ENCODE measurements at regions not wholly inside any gene's neighbourhood (a gene's known extent, or its start where the extent isn't known, plus 50 kb on each side); places are given as distances from the start of the nearest gene placed in this dataset.
"Not testable (repeated sequence)": the region's sequence is repeated elsewhere in the genome, so short reads cannot be mapped to it uniquely, and the experiment has no call there.

DNA sequence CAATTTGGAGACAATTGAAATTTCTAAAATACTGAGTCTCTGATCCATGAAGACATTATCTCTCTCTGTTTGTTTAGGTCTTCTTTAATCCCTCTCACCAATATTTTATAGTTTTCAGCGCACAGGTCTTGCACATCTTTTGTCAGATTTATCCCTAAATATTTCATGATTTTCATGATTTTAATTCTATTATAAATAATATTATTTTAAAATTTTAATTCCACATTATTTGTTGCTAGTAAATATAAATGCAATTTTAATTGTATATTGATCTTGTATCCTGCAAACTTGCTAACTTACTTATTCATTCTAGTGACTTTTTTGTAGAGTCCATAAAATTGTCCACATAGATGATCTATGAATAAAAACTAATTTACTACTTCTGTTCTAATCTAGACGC is 112.6 kb upstream of the TNPO1 start:
- FAIRE-seq (no peak), ATAC-seq (no peak), DNase-seq (no peak)
- 66 to 78% methylated on average over 2 of the region's 2 CpGs for WGBS, 2 donors
- H3K27me3 ChIP-seq = no peaks in the 10 kb centered on the region
- intact Hi-C loops (cut with DNase I) = no loop called here
- no peak overlapping the region for H3K4me3 ChIP-seq
- TF ChIP-seq, protein P1, sequence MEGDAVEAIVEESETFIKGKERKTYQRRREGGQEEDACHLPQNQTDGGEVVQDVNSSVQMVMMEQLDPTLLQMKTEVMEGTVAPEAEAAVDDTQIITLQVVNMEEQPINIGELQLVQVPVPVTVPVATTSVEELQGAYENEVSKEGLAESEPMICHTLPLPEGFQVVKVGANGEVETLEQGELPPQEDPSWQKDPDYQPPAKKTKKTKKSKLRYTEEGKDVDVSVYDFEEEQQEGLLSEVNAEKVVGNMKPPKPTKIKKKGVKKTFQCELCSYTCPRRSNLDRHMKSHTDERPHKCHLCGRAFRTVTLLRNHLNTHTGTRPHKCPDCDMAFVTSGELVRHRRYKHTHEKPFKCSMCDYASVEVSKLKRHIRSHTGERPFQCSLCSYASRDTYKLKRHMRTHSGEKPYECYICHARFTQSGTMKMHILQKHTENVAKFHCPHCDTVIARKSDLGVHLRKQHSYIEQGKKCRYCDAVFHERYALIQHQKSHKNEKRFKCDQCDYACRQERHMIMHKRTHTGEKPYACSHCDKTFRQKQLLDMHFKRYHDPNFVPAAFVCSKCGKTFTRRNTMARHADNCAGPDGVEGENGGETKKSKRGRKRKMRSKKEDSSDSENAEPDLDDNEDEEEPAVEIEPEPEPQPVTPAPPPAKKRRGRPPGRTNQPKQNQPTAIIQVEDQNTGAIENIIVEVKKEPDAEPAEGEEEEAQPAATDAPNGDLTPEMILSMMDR (IDR thresholded peaks at IDR 0.05) = no peak
- no peaks in the 10 kb centered on the region for H3K4me1 ChIP-seq
- H3K36me3 ChIP-seq = no peaks in the 10 kb centered on the region
- H3K9me3 ChIP-seq = no peaks in the 10 kb centered on the region
- H3K27ac ChIP-seq = no peak overlapping the region

DNA sequence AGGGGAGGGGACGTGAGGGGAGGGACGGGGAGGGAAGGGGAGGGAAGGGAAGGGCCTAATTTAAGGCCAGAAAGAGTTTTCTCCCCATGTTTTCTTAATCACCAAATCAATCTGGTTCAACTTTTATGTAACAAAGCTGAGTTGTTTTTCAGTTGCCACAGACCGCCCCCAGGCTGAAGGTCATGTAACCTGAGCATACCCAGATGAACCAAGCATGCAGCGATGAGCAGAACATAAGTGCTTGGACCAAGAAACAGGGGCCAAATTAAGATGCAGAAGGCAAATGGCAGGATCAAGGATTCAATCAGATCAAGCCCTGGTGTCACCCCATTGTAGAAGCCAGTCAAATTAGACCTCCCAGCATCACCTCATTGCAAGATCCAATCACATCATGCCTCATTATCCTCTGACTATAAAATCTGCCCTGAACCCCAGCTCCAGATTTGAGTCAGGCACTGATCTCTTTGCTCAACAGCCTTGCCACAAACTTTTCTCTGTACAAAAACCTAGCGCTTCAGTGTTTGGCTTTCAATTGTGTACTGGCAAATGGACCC is 113.5 kb upstream of the TNPO1 start:
- FAIRE-seq = no peak

DNA sequence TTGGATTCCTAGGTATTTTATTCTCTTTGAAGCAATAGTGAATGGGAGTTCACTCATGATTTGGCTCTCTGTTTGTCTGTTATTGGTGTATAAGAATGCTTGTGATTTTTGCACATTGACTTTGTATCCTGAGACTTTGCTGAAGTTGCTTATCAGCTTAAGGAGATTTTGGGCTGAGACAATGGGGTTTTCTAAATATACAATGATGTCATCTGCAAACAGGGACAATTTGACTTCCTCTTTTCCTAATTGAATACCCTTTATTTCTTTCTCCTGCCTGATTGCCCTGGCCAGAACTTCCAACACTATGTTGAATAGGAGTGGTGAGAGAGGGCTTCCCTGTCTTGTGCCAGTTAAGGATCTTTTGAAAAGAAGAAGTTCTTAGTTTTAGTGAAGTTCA is 114.4 kb upstream of the TNPO1 start:
- H3K27me3 ChIP-seq; H3K9me3 ChIP-seq; DNase-seq; intact Hi-C loops (cut with DNase I); H3K27ac ChIP-seq; H3K36me3 ChIP-seq; ATAC-seq; FAIRE-seq; H3K4me3 ChIP-seq; H3K4me1 ChIP-seq: not testable (repeated sequence)

More for the DNA sequence above, 113.5 kb upstream of the TNPO1 start:
- intact Hi-C loops (cut with DNase I) = no loop called here
- H3K4me3 ChIP-seq = no peak overlapping the region
- no peak for DNase-seq
- ATAC-seq = no peak
- WGBS, 2 donors = 61% methylated on average over 5 of the region's 5 CpGs
- H3K36me3 ChIP-seq = no peaks in the 10 kb centered on the region
- no peaks in the 10 kb centered on the region for H3K27me3 ChIP-seq
- TF ChIP-seq, protein P1 (IDR thresholded peaks at IDR 0.05) = no peak
- no peaks in the 10 kb centered on the region for H3K9me3 ChIP-seq
- H3K4me1 ChIP-seq = no peaks in the 10 kb centered on the region
- no peak overlapping the region for H3K27ac ChIP-seq

DNA sequence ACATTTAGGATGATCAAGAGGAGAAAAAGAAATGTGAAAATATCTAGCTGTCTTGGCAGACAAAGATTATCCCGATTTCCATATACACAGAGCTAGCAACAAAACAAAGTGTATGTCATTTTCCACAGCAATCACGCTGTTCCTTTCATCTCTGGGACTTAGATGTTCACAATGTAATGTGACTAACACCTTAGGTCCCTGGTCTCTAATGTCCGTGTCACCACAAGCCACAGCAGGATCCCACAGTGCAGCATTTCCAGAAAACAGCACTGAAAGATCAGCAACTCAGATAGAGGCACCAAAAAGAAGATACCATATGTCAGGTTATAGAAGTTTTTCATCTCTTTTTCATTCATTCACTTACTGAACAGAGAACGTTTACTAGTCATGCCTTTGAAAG is 118.0 kb upstream of the TNPO1 start:
- H3K36me3 ChIP-seq = no peaks in the 10 kb centered on the region
- intact Hi-C loops (cut with DNase I) = no loop called here
- no peaks in the 10 kb centered on the region for H3K4me1 ChIP-seq
- FAIRE-seq (no peak), DNase-seq (no peak), ATAC-seq (no peak)
- H3K27ac ChIP-seq = no peak overlapping the region
- no peak overlapping the region for H3K4me3 ChIP-seq
- no peaks in the 10 kb centered on the region for H3K27me3 ChIP-seq
- 51 to 60% methylated on average over 4 of the region's 4 CpGs for WGBS, 2 donors
- no peaks in the 10 kb centered on the region for H3K9me3 ChIP-seq
- TF ChIP-seq, protein P1 (IDR thresholded peaks at IDR 0.05) = no peak

DNA sequence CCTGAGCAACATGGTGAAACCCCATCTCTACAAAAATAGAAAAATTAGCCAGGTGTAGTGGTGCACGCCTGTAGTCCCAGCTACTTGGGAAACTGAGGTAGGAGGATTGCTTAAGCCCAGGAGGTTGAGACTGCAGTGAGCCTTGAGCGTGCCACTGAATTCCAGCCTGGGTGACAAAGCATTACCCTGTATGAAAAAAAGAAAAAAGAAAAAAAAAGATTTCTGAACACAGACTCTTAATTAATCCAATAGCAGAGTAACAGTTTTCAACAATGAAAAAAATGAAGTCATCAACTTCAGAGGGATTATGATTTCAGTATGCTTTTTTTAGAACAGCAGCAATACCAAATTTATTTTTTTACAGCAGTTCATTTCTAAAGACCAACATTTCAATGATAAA is 118.8 kb upstream of the TNPO1 start:
- no peak for FAIRE-seq
- ATAC-seq = no peak
- no peak overlapping the region for H3K4me3 ChIP-seq
- no peaks in the 10 kb centered on the region for H3K4me1 ChIP-seq
- no peak overlapping the region for H3K27ac ChIP-seq
- 89 to 95% methylated on average over 2 of the region's 2 CpGs for WGBS, 2 donors
- no peaks in the 10 kb centered on the region for H3K27me3 ChIP-seq
- TF ChIP-seq, protein P1 (IDR thresholded peaks at IDR 0.05) = no peak
- H3K9me3 ChIP-seq = no peaks in the 10 kb centered on the region
- H3K36me3 ChIP-seq = no peaks in the 10 kb centered on the region
- DNase-seq = no peak
- intact Hi-C loops (cut with DNase I) = no loop called here

DNA sequence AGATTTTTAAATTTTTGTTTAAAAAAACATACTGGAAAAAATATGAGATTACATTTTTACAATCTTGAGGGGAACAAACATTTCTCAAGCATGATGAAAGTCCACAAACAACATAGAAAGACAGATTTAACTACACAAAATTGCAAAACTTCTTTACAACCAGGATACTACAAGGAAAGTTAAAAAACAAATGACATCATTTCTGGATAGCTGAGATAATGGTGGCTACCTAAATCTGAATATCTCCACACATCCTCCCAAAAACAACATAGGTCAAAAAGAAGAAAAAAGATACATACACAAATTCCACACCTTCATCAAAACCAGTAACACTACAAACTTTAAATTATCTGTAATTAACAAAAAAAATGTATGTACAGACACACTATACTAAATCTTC is 120.8 kb upstream of the TNPO1 start:
- FAIRE-seq (no peak), ATAC-seq (no peak), DNase-seq (no peak)
- intact Hi-C loops (cut with DNase I) = no loop called here
- no peak overlapping the region for H3K4me3 ChIP-seq
- TF ChIP-seq, protein P1 (IDR thresholded peaks at IDR 0.05) = no peak
- H3K27me3 ChIP-seq = no peaks in the 10 kb centered on the region
- no peaks in the 10 kb centered on the region for H3K4me1 ChIP-seq
- H3K36me3 ChIP-seq = no peaks in the 10 kb centered on the region
- no peaks in the 10 kb centered on the region for H3K9me3 ChIP-seq
- no peak overlapping the region for H3K27ac ChIP-seq
